ENCODE measurements at regions not wholly inside any gene's neighbourhood (a gene's known extent, or its start where the extent isn't known, plus 50 kb on each side); places are given as distances from the start of the nearest gene placed in this dataset.

GRCh38 chr10:94043431-94043990 is 49.8 kb downstream of the PLCE1 start:
- DNase-seq (ENCODE audit: low read depth in 3 of 3) = no peak

GRCh38 chr10:94046098-94046497 is 52.4 kb downstream of the PLCE1 start:
- DNase-seq (ENCODE audit: low read depth in 3 of 3) = no peak

- DNase-seq (ENCODE audit: low read depth in 3 of 3) = no peak
Observed at GRCh38 chr10:94047293-94047692, 53.6 kb downstream of the PLCE1 start.

GRCh38 chr10:94049911-94050310 is 56.2 kb downstream of the PLCE1 start:
- no peak for DNase-seq (ENCODE audit: low read depth in 3 of 3)

- DNase-seq (ENCODE audit: low read depth in 3 of 3) = no peak
Observed at GRCh38 chr10:94052281-94052680, 58.5 kb downstream of the PLCE1 start.

GRCh38 chr10:94052866-94053791 is 59.4 kb downstream of the PLCE1 start:
- no peak for DNase-seq (ENCODE audit: low read depth in 3 of 3)

GRCh38 chr10:94059178-94059883 is 65.6 kb downstream of the PLCE1 start:
- DNase-seq (ENCODE audit: low read depth in 3 of 3) = no peak

GRCh38 chr10:94061026-94061425 is 67.3 kb downstream of the PLCE1 start:
- DNase-seq (ENCODE audit: low read depth in 3 of 3) = no peak

GRCh38 chr10:94062611-94063010 is 68.9 kb downstream of the PLCE1 start:
- no peak for DNase-seq (ENCODE audit: low read depth in 3 of 3)

GRCh38 chr10:94065362-94065761 is 71.6 kb downstream of the PLCE1 start:
- no peak for DNase-seq (ENCODE audit: low read depth in 3 of 3)

GRCh38 chr10:94065787-94066186 is 72.1 kb downstream of the PLCE1 start:
- DNase-seq (ENCODE audit: low read depth in 3 of 3) = no peak

GRCh38 chr10:94066411-94066810 is 72.7 kb downstream of the PLCE1 start:
- DNase-seq (ENCODE audit: low read depth in 3 of 3) = no peak

- DNase-seq (ENCODE audit: low read depth in 3 of 3) = no peak
Observed at GRCh38 chr10:94069884-94070283, 76.2 kb downstream of the PLCE1 start.

GRCh38 chr10:94074462-94074861 is 80.7 kb downstream of the PLCE1 start:
- DNase-seq (ENCODE audit: low read depth in 3 of 3) = no peak

GRCh38 chr10:94075506-94075905 is 81.8 kb downstream of the PLCE1 start:
- DNase-seq (ENCODE audit: low read depth in 3 of 3) = no peak

GRCh38 chr10:94076325-94076841 is 82.7 kb downstream of the PLCE1 start:
- DNase-seq (ENCODE audit: low read depth in 3 of 3) = no peak

- no peak for DNase-seq (ENCODE audit: low read depth in 3 of 3)
Observed at GRCh38 chr10:94077042-94077441, 83.3 kb downstream of the PLCE1 start.

GRCh38 chr10:94080108-94080507 is 86.4 kb downstream of the PLCE1 start:
- DNase-seq (ENCODE audit: low read depth in 3 of 3) = no peak

- DNase-seq (ENCODE audit: low read depth in 3 of 3) = no peak
Observed at GRCh38 chr10:94083662-94084265, 90.0 kb downstream of the PLCE1 start.

- DNase-seq (ENCODE audit: low read depth in 3 of 3) = no peak
Observed at GRCh38 chr10:94084344-94084743, 90.6 kb downstream of the PLCE1 start.

- DNase-seq (ENCODE audit: low read depth in 3 of 3) = no peak
Observed at GRCh38 chr10:94085288-94085687, 91.6 kb downstream of the PLCE1 start.
